Central memory CD4-positive, alpha-beta T cell (primary cell): ENCODE measurements at regions not wholly inside any gene's neighbourhood (a gene's known extent, or its start where the extent isn't known, plus 50 kb on each side); places are given as distances from the start of the nearest gene placed in this dataset.

Experiments used
- DNase-seq: peaks from one replicate; pipeline ENCODE4 v3.0.0; 2022

- DNase-seq = no peak
Observed at GRCh38 chr18:24992491-24992890, 359.5 kb downstream of the ZNF521 start.

DNA sequence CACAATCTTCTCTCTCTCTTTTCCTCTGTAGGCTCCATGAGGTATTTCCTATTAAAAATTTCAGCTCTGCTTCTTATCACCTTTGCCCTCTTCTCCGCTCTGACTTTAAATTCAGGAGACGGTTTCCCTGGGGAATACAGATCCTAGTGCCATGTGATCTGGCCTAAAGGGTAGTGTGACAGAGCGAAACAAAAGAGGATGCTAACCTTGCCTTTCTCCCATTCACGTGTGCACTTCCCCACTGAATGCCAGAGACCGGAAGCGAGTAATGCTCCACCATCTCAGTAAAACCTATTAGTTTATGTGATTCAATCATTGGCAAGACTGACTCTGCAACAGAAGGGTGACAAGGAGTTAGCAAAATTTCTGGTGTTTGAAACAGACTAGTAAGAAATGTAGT, 358.3 kb downstream of the ZNF521 start:
- DNase-seq = no peak

DNA sequence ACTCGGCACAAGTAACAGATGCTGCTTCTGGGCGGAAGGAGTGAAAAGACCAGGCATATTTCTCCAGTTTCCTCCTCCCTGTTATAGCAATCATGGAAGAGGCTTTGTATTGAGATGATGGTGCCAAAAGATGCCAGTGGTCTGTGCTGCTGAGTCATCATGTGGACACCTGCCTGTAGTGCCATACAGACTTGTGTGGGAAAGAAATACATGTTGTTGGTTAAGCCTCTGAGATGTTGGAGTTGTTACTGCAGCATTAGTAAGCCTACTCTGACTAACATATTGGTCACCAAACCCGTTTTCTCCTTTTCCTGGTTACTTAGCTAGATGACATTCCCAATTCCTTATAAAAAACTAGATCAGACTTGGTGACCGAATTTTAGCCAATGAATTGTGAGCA, 356.9 kb downstream of the ZNF521 start:
- no peak for DNase-seq

DNA sequence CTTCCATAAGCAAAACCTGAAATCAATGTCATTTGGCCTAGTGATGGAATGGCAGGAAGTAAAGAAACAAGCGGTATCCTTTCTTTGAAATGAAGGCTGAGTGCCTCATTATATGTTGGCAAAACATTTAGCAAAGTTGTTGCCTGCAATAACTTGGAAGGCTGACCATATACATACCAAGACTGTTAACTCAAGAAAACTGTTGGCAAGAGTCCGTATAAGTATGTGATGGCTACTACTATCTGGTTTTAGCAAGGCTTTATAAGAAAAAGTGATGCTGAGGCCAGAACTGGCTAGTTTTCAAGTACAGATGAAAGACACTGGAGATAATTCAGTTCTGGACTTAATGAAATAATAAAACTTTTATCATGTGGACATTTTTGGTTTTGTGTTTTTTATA, 356.2 kb downstream of the ZNF521 start:
- DNase-seq = no peak

- DNase-seq = no peak
Observed at GRCh38 chr18:24999650-25000267, 352.2 kb downstream of the ZNF521 start.

GRCh38 chr18:25001803-25002202, 350.2 kb downstream of the ZNF521 start:
- no peak for DNase-seq

DNA sequence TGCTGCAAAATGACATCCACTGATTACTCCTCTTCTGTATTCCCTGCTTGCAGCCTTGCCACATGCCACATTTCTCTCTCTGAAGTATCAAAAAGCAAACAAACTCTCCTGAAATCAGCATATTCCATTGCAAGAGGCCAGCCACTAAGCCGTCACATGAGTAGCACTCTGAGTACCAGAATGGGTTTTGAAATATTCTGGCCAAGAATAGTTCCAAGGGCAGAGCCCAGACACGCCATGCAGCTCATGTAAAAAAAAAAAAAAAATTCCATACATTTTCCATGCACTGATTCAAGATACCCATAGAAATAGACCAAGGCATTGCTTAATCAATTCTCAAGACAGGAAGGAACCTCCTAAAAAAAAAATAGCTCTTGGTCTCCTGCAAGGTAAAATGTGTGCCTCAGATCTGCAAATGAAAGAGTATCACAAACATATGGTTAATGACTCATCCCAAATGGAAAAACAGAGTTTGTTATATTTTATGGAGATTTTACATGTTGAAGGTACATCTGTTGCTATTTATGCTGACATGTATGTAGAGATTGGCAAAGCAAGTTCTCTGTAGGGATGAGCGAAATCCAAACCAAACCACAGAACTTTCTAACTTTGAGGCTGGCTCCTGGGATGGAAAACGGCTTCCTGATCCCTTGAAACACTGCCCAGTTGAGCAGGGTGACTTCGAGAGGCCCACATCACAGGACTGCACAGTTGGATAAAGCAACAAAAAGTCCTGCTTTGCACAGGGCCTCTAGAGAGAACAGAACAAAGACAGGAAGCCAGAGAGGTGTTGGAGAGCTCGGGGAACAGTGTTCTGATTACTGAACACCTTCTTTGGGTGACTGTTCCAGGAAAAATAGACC, 346.2 kb downstream of the ZNF521 start:
- DNase-seq = no peak

GRCh38 chr18:25010623-25011374, 341.2 kb downstream of the ZNF521 start:
- DNase-seq = no peak
